HT1080 (cell line): ENCODE measurements at regions not wholly inside any gene's neighbourhood (a gene's known extent, or its start where the extent isn't known, plus 50 kb on each side); places are given as distances from the start of the nearest gene placed in this dataset.

Source experiments
- DNase-seq: peaks from one replicate; pipeline ENCODE4 v3.0.0-alpha.2; 2015; ENCODE audit warnings: low read depth

GRCh38 chr4:151991884-151992167 is 231.0 kb upstream of the GATB start:
- no peak for DNase-seq

- no peak for DNase-seq
Observed at GRCh38 chr4:151991001-151991883, 230.4 kb upstream of the GATB start.

GRCh38 chr4:151990201-151990600 is 229.4 kb upstream of the GATB start:
- DNase-seq: peak; percentile 91

GRCh38 chr4:151988591-151988990 is 227.8 kb upstream of the GATB start:
- no peak for DNase-seq

- DNase-seq: no peak
Observed at GRCh38 chr4:151987606-151988005, 226.8 kb upstream of the GATB start.

GRCh38 chr4:151983854-151984253 is 223.0 kb upstream of the GATB start:
- no peak for DNase-seq

GRCh38 chr4:151979819-151980218 is 219.0 kb upstream of the GATB start:
- DNase-seq: no peak

- DNase-seq: no peak
Observed at GRCh38 chr4:151968643-151969042, 207.8 kb upstream of the GATB start.

GRCh38 chr4:151967074-151967473 is 206.3 kb upstream of the GATB start:
- DNase-seq: no peak

- DNase-seq: no peak
Observed at GRCh38 chr4:151962138-151962823, 201.5 kb upstream of the GATB start.

GRCh38 chr4:151961456-151961855 is 200.6 kb upstream of the GATB start:
- no peak for DNase-seq

GRCh38 chr4:151960449-151961230 is 199.8 kb upstream of the GATB start:
- DNase-seq: no peak

- DNase-seq: no peak
Observed at GRCh38 chr4:151957153-151957552, 196.3 kb upstream of the GATB start.

- DNase-seq: peak; percentile 52
Observed at GRCh38 chr4:151955721-151956380, 195.0 kb upstream of the GATB start.

GRCh38 chr4:151953795-151954372 is 193.1 kb upstream of the GATB start:
- no peak for DNase-seq

- no peak for DNase-seq
Observed at GRCh38 chr4:151953312-151953711, 192.5 kb upstream of the GATB start.

GRCh38 chr4:151952711-151953254 is 192.0 kb upstream of the GATB start:
- no peak for DNase-seq

- DNase-seq: no peak
Observed at GRCh38 chr4:151952137-151952536, 191.3 kb upstream of the GATB start.

GRCh38 chr4:151951671-151952050 is 190.9 kb upstream of the GATB start:
- no peak for DNase-seq

- DNase-seq: no peak
Observed at GRCh38 chr4:151950993-151951670, 190.3 kb upstream of the GATB start.
